Transverse colon (tissue), 4 donors: ENCODE measurements at regions not wholly inside any gene's neighbourhood (a gene's known extent, or its start where the extent isn't known, plus 50 kb on each side); places are given as distances from the start of the nearest gene placed in this dataset.

Experiments
- DNase-seq: peaks from one replicate; pipeline ENCODE4 v3.0.0-alpha.2; 2019
- H3K27ac ChIP-seq, 4 donors: fragments of 200-600 bp; sonication (generic); 2 replicates each; pipeline ENCODE4 v1.5.1; 2016 to 2018; ENCODE audit warnings: inconsistent platforms in 4 of 4
- H3K27me3 ChIP-seq: fragments of 200-600 bp; sonication (generic); 2 replicates; pipeline ENCODE4 v1.5.1; 2017; ENCODE audit warnings: inconsistent platforms
- H3K36me3 ChIP-seq, 4 donors: fragments of 200-600 bp; sonication (generic); 2 replicates each; pipeline ENCODE4 v1.5.1; 2017 to 2019; ENCODE audit warnings: inconsistent platforms in 4 of 4
- H3K4me1 ChIP-seq, 4 donors: fragments of 200-600 bp; sonication (generic); 2 replicates each; pipeline ENCODE4 v1.5.1; 2017 to 2020; ENCODE audit warnings: inconsistent platforms in 4 of 4
- H3K4me3 ChIP-seq, 4 donors: fragments of 200-600 bp; sonication (generic); 1 replicate in 1 of 4; 2 replicates in 3 of 4; pipeline versions ENCODE4 v1.5.1 to v1.6.1; 2017 to 2019; ENCODE audit warnings: inconsistent platforms in 4 of 4
- H3K9me3 ChIP-seq, 2 donors: fragments of 200-600 bp; sonication (generic); 2 replicates each; pipeline ENCODE4 v1.5.1; 2017 to 2019; ENCODE audit warnings: inconsistent platforms in 2 of 2
- EP300 ChIP-seq: sonication (generic); formaldehyde crosslinking; IDR thresholded peaks from one replicate; pipeline ENCODE4 v1.6.1; 2017; ENCODE audit warnings: antibody characterized with exemption, low read depth
- POLR2A ChIP-seq: fragments of 450-650 bp; IDR thresholded peaks from one replicate; pipeline ENCODE4 v1.6.1; 2016; ENCODE audit warnings: antibody characterized with exemption, mild to moderate bottlenecking, moderate library complexity
- POLR2AphosphoS5 ChIP-seq, 3 donors: sonication (generic); formaldehyde crosslinking; IDR thresholded peaks; one replicate each; pipeline ENCODE4 v1.6.1; 2016; ENCODE audit warnings: antibody characterized with exemption in 3 of 3
- WGBS, 2 donors: methylation state at CpG; one replicate each; pipeline ENCODE4 v1.1.5; 2018; ENCODE audit warnings: low coverage in 1 of 2; 5-methylcytosine and 5-hydroxymethylcytosine counted together
- in situ Hi-C, 4 donors: fragments of 200-750 bp; cut with MboI; loops; one replicate each; pipeline versions ENCODE4 v1.15.0 to v1.15.1; 2017; ENCODE audit warnings: low sequenced_read_pairs in 3 of 4, low pct_ligation_motif_present in 1 of 4, low pct_unique_long_range_greater_than_20kb in 1 of 4
- intact Hi-C: fragments of 100-400 bp; cut with DNase I; formaldehyde crosslinking; loops from one replicate; pipeline ENCODE4 v1.15.1; 2023; ENCODE audit warnings: low total_unique reads
- TF ChIP-seq, protein P1 (sequence below), 5 experiments: fragments of 200-600 bp in 3 of 5; fragments of 450-650 bp in 2 of 5; sonication (generic) in 3 of 5; IDR thresholded peaks; 1 replicate in 2 of 5; 2 replicates in 3 of 5; pipeline ENCODE4 v1.5.1; 2016 to 2017; ENCODE audit warnings: antibody characterized with exemption in 5 of 5, inconsistent platforms in 3 of 5, mild to moderate bottlenecking in 2 of 5, moderate library complexity in 1 of 5

- WGBS, 2 donors = 75 to 81% methylated on average over 5 of the region's 5 CpGs
These were observed 111.2 kb upstream of the CACHD1 start for GRCh38 chr1:64358692-64359091.

GRCh38 chr1:64361974-64362373, 108.0 kb upstream of the CACHD1 start:
- Histone ChIP-seq H3K4me1 (no peaks in the 10 kb centered on the region), H3K4me3 (no peak overlapping the region), H3K27ac (no peak overlapping the region), H3K9me3 (no peaks in the 10 kb centered on the region), H3K27me3 (no peaks in the 10 kb centered on the region), H3K36me3 (no peaks in the 10 kb centered on the region)
- TF ChIP-seq POLR2A (no peak), POLR2AphosphoS5 (IDR thresholded peaks at IDR 0.05) (no peak), EP300 (no peak)
- TF ChIP-seq, protein P1, sequence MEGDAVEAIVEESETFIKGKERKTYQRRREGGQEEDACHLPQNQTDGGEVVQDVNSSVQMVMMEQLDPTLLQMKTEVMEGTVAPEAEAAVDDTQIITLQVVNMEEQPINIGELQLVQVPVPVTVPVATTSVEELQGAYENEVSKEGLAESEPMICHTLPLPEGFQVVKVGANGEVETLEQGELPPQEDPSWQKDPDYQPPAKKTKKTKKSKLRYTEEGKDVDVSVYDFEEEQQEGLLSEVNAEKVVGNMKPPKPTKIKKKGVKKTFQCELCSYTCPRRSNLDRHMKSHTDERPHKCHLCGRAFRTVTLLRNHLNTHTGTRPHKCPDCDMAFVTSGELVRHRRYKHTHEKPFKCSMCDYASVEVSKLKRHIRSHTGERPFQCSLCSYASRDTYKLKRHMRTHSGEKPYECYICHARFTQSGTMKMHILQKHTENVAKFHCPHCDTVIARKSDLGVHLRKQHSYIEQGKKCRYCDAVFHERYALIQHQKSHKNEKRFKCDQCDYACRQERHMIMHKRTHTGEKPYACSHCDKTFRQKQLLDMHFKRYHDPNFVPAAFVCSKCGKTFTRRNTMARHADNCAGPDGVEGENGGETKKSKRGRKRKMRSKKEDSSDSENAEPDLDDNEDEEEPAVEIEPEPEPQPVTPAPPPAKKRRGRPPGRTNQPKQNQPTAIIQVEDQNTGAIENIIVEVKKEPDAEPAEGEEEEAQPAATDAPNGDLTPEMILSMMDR (IDR thresholded peaks at IDR 0.05) = no peak
- intact Hi-C loops = no loop called here
- WGBS, 2 donors = 84 to 95% methylated on average over 3 of the region's 3 CpGs
- DNase-seq = no peak
- in situ Hi-C loops = no loop called here

More at GRCh38 chr1:64358692-64359091, 111.2 kb upstream of the CACHD1 start:
- no peaks in the 10 kb centered on the region for H3K27me3 ChIP-seq
- no peak for TF ChIP-seq POLR2AphosphoS5 (IDR thresholded peaks at IDR 0.05)
- no peak for TF ChIP-seq EP300
- TF ChIP-seq, protein P1 (IDR thresholded peaks at IDR 0.05) = no peak
- no peak for TF ChIP-seq POLR2A
- H3K27ac ChIP-seq = no peak overlapping the region
- in situ Hi-C loops (no loop called here), intact Hi-C loops (no loop called here)
- DNase-seq = no peak
- no peak overlapping the region for H3K4me3 ChIP-seq
- no peaks in the 10 kb centered on the region for H3K36me3 ChIP-seq
- no peaks in the 10 kb centered on the region for H3K9me3 ChIP-seq
- no peaks in the 10 kb centered on the region for H3K4me1 ChIP-seq

DNA sequence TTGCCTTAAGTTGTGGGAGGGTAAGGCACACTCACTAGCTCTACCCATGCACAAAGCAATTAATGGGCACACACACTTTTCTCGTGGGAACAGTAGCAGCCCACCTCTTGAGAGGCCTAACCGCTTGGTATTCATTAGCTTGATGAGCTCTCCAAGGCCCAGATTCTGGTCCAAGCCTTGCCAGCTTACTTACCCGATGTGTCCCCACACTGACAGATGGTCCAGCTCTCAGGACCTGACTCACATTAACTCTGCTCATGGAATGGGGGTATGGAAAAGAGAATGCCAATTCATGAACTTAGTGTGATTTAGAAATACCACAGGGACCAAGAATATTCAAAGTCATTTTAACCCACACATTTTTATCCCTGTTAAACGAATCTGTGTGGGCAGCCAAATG, 106.8 kb upstream of the CACHD1 start:
- no peak overlapping the region for H3K4me3 ChIP-seq
- H3K36me3 ChIP-seq = no peaks in the 10 kb centered on the region
- 78 to 80% methylated on average over 1 to 4 of the region's 4 CpGs for WGBS, 2 donors
- no peaks in the 10 kb centered on the region for H3K4me1 ChIP-seq
- in situ Hi-C loops (no loop called here), intact Hi-C loops (no loop called here)
- H3K9me3 ChIP-seq = no peaks in the 10 kb centered on the region
- DNase-seq = no peak
- H3K27me3 ChIP-seq = no peaks in the 10 kb centered on the region
- H3K27ac ChIP-seq = no peak overlapping the region
- TF ChIP-seq EP300 = no peak
- TF ChIP-seq, protein P1 (IDR thresholded peaks at IDR 0.05) = no peak
- no peak for TF ChIP-seq POLR2AphosphoS5 (IDR thresholded peaks at IDR 0.05)
- TF ChIP-seq POLR2A = no peak

- Histone ChIP-seq H3K4me3 (no peak overlapping the region), H3K4me1 (no peaks in the 10 kb centered on the region), H3K27ac (no peak overlapping the region), H3K27me3 (no peaks in the 10 kb centered on the region), H3K9me3 (no peaks in the 10 kb centered on the region), H3K36me3 (no peaks in the 10 kb centered on the region)
- DNase-seq = no peak
- in situ Hi-C loops (no loop called here), intact Hi-C loops (no loop called here)
- TF ChIP-seq POLR2A (no peak), EP300 (no peak), POLR2AphosphoS5 (IDR thresholded peaks at IDR 0.05) (no peak)
- TF ChIP-seq, protein P1 (IDR thresholded peaks at IDR 0.05) = no peak
These were observed 106.3 kb upstream of the CACHD1 start for GRCh38 chr1:64363616-64364015.
